Esophagus muscularis mucosa (tissue), 4 donors: ENCODE measurements at regions not wholly inside any gene's neighbourhood (a gene's known extent, or its start where the extent isn't known, plus 50 kb on each side); places are given as distances from the start of the nearest gene placed in this dataset.
"Not testable (repeated sequence)": the region's sequence is repeated elsewhere in the genome, so short reads cannot be mapped to it uniquely, and the experiment has no call there.

ENCODE experiments used
- DNase-seq: peaks from one replicate; pipeline ENCODE4 v3.0.0-alpha.2; 2017; ENCODE audit errors: extremely low spot score
- H3K27ac ChIP-seq, 4 donors: fragments of 200-600 bp; sonication (generic); replicated peaks in 1 of 4; 1 replicate in 3 of 4; 2 replicates in 1 of 4; pipeline ENCODE4 v1.5.1; 2016 to 2019; ENCODE audit warnings: mild to moderate bottlenecking in 1 of 4
- H3K27me3 ChIP-seq, 4 donors: fragments of 200-600 bp; sonication (generic); one replicate each; pipeline versions ENCODE4 v1.5.1 to v1.6.0; 2016 to 2019
- H3K36me3 ChIP-seq, 4 donors: fragments of 200-600 bp; sonication (generic); one replicate each; pipeline ENCODE4 v1.5.1; 2016 to 2019
- H3K4me1 ChIP-seq, 4 donors: fragments of 200-600 bp; sonication (generic); one replicate each; pipeline ENCODE4 v1.5.1; 2016 to 2019
- H3K4me3 ChIP-seq, 4 donors: fragments of 200-600 bp; sonication (generic); 1 replicate in 2 of 4; 2 replicates in 2 of 4; pipeline ENCODE4 v1.5.1; 2016 to 2019; ENCODE audit warnings: mild to moderate bottlenecking in 4 of 4, moderate library complexity in 1 of 4
- H3K9me3 ChIP-seq, 4 donors: fragments of 200-600 bp; sonication (generic); 1 replicate in 3 of 4; 2 replicates in 1 of 4; pipeline ENCODE4 v1.5.1; 2016 to 2019
- EP300 ChIP-seq: sonication (generic); formaldehyde crosslinking; IDR thresholded peaks from one replicate; pipeline ENCODE4 v1.6.1; 2017; ENCODE audit warnings: antibody characterized with exemption
- POLR2A ChIP-seq: fragments of 450-650 bp; IDR thresholded peaks from one replicate; pipeline ENCODE4 v1.6.1; 2017; ENCODE audit warnings: antibody characterized with exemption, moderate library complexity, mild to moderate bottlenecking, low read depth
- POLR2AphosphoS5 ChIP-seq, 2 donors: sonication (generic); formaldehyde crosslinking; IDR thresholded peaks; one replicate each; pipeline ENCODE4 v1.6.1; 2017; ENCODE audit warnings: antibody characterized with exemption in 2 of 2
- WGBS: methylation state at CpG from one replicate; pipeline ENCODE4 v1.1.5; 2018; 5-methylcytosine and 5-hydroxymethylcytosine counted together
- intact Hi-C: fragments of 100-400 bp; cut with DNase I; formaldehyde crosslinking; loops from one replicate; pipeline ENCODE4 v1.15.1; 2023
- TF ChIP-seq, protein P1 (sequence below), 3 experiments: fragments of 200-600 bp in 2 of 3; fragments of 450-650 bp in 1 of 3; sonication (generic) in 2 of 3; IDR thresholded peaks; one replicate each; pipeline ENCODE4 v1.5.1; 2017 to 2019; ENCODE audit warnings: antibody characterized with exemption in 3 of 3, mild to moderate bottlenecking in 2 of 3, moderate library complexity in 1 of 3

DNA sequence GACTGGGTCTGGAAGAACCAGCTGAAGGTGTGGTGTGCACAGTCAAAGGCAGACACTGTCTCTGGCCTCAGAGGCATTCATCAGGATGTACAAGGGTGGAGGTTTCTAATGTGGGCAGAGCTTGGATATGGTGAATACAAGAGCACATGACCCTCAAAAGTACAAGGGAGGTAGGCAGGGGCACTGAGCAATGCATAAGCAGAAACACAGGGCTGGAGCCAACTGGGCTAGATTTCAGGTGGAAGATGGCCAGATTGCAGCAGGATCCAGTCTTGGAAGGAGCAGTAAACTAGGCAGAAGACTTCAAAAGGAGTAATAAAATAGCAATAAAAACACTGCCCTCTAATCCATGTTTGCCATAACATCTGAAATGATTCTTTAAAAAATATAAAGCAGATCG is 417.1 kb downstream of the OLFM4 start:
- Histone ChIP-seq H3K36me3 (no peaks in the 10 kb centered on the region), H3K27ac (no peak overlapping the region), H3K4me3 (no peak overlapping the region), H3K9me3 (peaks cover 0 to 6% (median 0%) of the 10 kb centered on the region in 4 donors), H3K27me3 (no peaks in the 10 kb centered on the region), H3K4me1 (peaks cover 0 to 13% (median 11%) of the 10 kb centered on the region in 4 donors)
- intact Hi-C loops, result no loop called here
- 37% methylated on average over 1 of the region's 1 CpG for WGBS
- DNase-seq, result no peak
- TF ChIP-seq, protein P1, sequence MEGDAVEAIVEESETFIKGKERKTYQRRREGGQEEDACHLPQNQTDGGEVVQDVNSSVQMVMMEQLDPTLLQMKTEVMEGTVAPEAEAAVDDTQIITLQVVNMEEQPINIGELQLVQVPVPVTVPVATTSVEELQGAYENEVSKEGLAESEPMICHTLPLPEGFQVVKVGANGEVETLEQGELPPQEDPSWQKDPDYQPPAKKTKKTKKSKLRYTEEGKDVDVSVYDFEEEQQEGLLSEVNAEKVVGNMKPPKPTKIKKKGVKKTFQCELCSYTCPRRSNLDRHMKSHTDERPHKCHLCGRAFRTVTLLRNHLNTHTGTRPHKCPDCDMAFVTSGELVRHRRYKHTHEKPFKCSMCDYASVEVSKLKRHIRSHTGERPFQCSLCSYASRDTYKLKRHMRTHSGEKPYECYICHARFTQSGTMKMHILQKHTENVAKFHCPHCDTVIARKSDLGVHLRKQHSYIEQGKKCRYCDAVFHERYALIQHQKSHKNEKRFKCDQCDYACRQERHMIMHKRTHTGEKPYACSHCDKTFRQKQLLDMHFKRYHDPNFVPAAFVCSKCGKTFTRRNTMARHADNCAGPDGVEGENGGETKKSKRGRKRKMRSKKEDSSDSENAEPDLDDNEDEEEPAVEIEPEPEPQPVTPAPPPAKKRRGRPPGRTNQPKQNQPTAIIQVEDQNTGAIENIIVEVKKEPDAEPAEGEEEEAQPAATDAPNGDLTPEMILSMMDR (IDR thresholded peaks at IDR 0.05), result no peak
- TF ChIP-seq EP300, result no peak
- no peak for TF ChIP-seq POLR2A
- no peak for TF ChIP-seq POLR2AphosphoS5 (IDR thresholded peaks at IDR 0.05)

DNA sequence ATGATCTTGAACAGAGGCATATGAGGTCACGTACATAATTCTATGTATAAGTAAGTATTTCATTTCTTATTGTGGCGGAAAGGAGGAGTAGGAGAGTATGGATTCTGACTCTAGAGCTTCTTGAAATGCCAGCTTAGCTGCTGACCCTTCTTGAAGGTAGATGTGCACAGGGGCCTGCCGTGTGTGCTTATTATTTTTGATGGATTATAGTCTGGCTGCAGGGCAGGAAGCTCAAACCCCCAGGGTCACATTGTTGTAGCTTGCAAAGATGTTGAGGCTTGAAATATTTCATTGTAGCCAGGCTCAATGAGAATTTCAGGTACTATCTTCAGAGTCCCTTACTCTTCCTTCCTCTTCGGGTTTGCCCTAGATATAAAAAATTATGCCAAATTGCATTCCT is 418.8 kb downstream of the OLFM4 start:
- intact Hi-C loops, result no loop called here
- TF ChIP-seq EP300 (no peak), POLR2A (no peak), POLR2AphosphoS5 (IDR thresholded peaks at IDR 0.05) (no peak)
- TF ChIP-seq, protein P1 (IDR thresholded peaks at IDR 0.05), result no peak
- no peaks in the 10 kb centered on the region for H3K36me3 ChIP-seq
- DNase-seq, result no peak
- peaks cover 0 to 13% (median 11%) of the 10 kb centered on the region in 4 donors for H3K4me1 ChIP-seq
- 72% methylated on average over 4 of the region's 4 CpGs for WGBS
- H3K27ac ChIP-seq, result no peak overlapping the region
- H3K9me3 ChIP-seq, result peaks cover 0 to 6% (median 0%) of the 10 kb centered on the region in 4 donors
- no peaks in the 10 kb centered on the region for H3K27me3 ChIP-seq
- H3K4me3 ChIP-seq, result no peak overlapping the region

DNA sequence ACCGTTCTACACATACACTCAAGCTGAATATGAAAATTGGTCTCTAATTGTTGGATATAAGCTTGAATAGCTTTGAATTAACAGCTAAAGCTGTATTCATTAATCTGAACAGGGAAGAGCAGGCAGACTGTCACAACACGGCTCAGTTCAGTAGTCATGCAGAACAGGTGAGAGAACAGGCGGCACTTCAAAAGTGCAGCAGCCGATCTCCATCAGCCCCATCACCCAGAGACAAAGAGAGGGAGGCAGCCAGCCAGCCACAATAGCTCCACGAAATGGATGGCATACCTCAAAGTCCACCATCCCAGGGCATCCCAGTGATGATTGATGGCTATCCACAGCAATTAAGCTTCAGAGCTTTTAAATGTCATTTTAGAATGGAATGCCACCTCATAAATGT is 419.2 kb downstream of the OLFM4 start:
- no peaks in the 10 kb centered on the region for H3K27me3 ChIP-seq
- intact Hi-C loops, result no loop called here
- TF ChIP-seq, protein P1 (IDR thresholded peaks at IDR 0.05), result no peak
- TF ChIP-seq POLR2A (no peak), POLR2AphosphoS5 (IDR thresholded peaks at IDR 0.05) (no peak), EP300 (no peak)
- peaks cover 0 to 6% (median 0%) of the 10 kb centered on the region in 4 donors for H3K9me3 ChIP-seq
- H3K4me3 ChIP-seq, result no peak overlapping the region
- no peaks in the 10 kb centered on the region for H3K36me3 ChIP-seq
- H3K27ac ChIP-seq, result no peak overlapping the region
- peaks cover 0 to 13% (median 11%) of the 10 kb centered on the region in 4 donors for H3K4me1 ChIP-seq
- no peak for DNase-seq
- 61% methylated on average over 5 of the region's 5 CpGs for WGBS

DNA sequence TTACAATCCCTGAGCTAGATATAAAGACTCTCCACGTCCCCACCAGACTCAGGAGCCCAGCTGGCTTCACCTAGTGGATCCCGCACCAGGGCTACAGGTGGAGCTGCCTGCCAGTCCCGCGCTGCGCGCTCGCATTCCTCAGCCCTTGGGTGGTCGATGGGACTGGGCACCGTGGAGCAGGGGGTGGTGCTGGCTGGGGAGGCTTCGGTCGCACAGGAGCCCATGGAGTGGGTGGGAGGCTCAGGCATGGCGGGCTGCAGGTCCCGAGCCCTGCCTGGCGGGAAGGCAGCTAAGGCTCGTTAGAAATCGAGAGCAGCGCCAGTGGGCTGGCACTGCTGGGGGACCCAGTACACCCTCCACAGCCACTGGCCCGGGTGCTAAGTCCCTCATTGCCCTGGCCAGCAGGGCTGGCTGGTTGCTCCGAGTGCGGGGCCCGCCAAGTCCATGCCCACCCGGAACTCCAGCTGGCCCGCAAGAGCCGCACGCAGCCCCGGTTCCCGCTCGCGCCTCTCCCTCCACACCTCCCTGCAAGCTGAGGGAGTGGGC is 423.7 kb downstream of the OLFM4 start:
- H3K4me3 ChIP-seq, H3K27ac ChIP-seq, intact Hi-C loops, H3K9me3 ChIP-seq, H3K4me1 ChIP-seq, H3K36me3 ChIP-seq, H3K27me3 ChIP-seq: not testable (repeated sequence)
- WGBS, result 92% methylated on average over 19 of the region's 29 CpGs
- peak; percentile 17 for DNase-seq

DNA sequence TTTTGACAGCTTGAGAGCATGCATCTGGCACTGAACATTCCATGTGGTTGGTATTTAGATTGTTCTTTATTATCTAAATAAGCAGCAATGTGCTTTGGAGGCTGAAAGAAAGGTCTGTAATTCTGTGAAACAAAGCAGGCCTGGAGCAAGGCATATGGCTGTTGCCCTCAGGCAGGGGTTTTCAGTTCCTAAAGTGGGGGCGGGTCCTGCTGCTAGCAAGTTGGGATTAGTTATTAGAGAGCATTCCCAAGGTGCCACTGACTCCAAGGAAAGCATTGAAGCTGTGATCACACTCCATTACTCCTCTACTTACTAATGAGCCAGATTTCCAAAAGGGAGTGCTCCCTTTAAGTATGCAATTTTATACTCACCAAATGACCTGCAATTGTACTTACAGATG is 432.2 kb downstream of the OLFM4 start:
- no peak overlapping the region for H3K4me3 ChIP-seq
- no peak for DNase-seq
- no peak overlapping the region for H3K27ac ChIP-seq
- no peaks in the 10 kb centered on the region for H3K4me1 ChIP-seq
- intact Hi-C loops, result no loop called here
- no peaks in the 10 kb centered on the region for H3K9me3 ChIP-seq
- 33% methylated on average over 1 of the region's 1 CpG for WGBS
- H3K36me3 ChIP-seq, result no peaks in the 10 kb centered on the region
- TF ChIP-seq, protein P1 (IDR thresholded peaks at IDR 0.05), result no peak
- no peak for TF ChIP-seq POLR2A
- TF ChIP-seq POLR2AphosphoS5 (IDR thresholded peaks at IDR 0.05), result no peak
- TF ChIP-seq EP300, result no peak
- no peaks in the 10 kb centered on the region for H3K27me3 ChIP-seq
